B cell (primary cell): ENCODE measurements at regions not wholly inside any gene's neighbourhood (a gene's known extent, or its start where the extent isn't known, plus 50 kb on each side); places are given as distances from the start of the nearest gene placed in this dataset.

Experiments
- CTCF ChIP-seq: fragments of 200-600 bp; IDR thresholded peaks from one replicate; pipeline ENCODE4 v1.8.0; 2022; ENCODE audit warnings: antibody characterized with exemption, mild to moderate bottlenecking
- EZH2 ChIP-seq: IDR thresholded peaks from 2 replicates; pipeline ENCODE4 v1.6.1; 2012; ENCODE audit warnings: borderline replicate concordance, low read depth, mild to moderate bottlenecking, moderate library complexity, low read length; ENCODE audit not compliant: insufficient read depth, poor library complexity, severe bottlenecking

- no peak for TF ChIP-seq CTCF
- TF ChIP-seq EZH2 = no peak
Observed at GRCh38 chr14:71240171-71240570, 332.9 kb downstream of the PCNX1 start.
